Thoracic aorta (tissue), 2 donors: ENCODE measurements at regions not wholly inside any gene's neighbourhood (a gene's known extent, or its start where the extent isn't known, plus 50 kb on each side); places are given as distances from the start of the nearest gene placed in this dataset.
A peak's percentile ranks its signal among the peaks of the same experiment; 100 is the strongest.

Experiments
- ATAC-seq: fragments of 150-250 bp; one replicate; pipeline ENCODE4 v1.8.0; 2017; ENCODE audit warnings: low read depth; ENCODE audit not compliant: insufficient number of reproducible peaks, low FRiP score
- DNase-seq: peaks from one replicate; pipeline ENCODE4 v3.0.0-alpha.2; 2020; ENCODE audit warnings: low spot score
- H3K27ac ChIP-seq, 2 donors: fragments of 200-600 bp; sonication (generic); 1 replicate in 1 of 2; 2 replicates in 1 of 2; pipeline ENCODE4 v1.5.1; 2016; ENCODE audit warnings: mild to moderate bottlenecking in 2 of 2, moderate library complexity in 2 of 2
- H3K27me3 ChIP-seq: fragments of 200-600 bp; sonication (generic); replicated peaks from 2 replicates; pipeline ENCODE4 v1.6.0; 2016; ENCODE audit warnings: mild to moderate bottlenecking; ENCODE audit not compliant: insufficient read depth
- H3K36me3 ChIP-seq: fragments of 200-600 bp; sonication (generic); one replicate; pipeline ENCODE4 v1.5.1; 2016
- H3K4me1 ChIP-seq, 2 donors: fragments of 200-600 bp; sonication (generic); 1 replicate in 1 of 2; 2 replicates in 1 of 2; pipeline versions ENCODE4 v1.5.1 to v1.6.0; 2016; ENCODE audit warnings: low read depth in 2 of 2, mild to moderate bottlenecking in 1 of 2; ENCODE audit not compliant: control insufficient read depth in 1 of 2
- H3K4me3 ChIP-seq: fragments of 200-600 bp; sonication (generic); 2 replicates; pipeline ENCODE4 v1.5.1; 2016; ENCODE audit warnings: mild to moderate bottlenecking
- H3K9me3 ChIP-seq: fragments of 200-600 bp; sonication (generic); 2 replicates; pipeline ENCODE4 v1.5.1; 2016
- TF ChIP-seq, protein P1 (sequence below): fragments of 200-600 bp; sonication (generic); IDR thresholded peaks from one replicate; pipeline ENCODE4 v1.5.1; 2019; ENCODE audit warnings: antibody characterized with exemption

DNA sequence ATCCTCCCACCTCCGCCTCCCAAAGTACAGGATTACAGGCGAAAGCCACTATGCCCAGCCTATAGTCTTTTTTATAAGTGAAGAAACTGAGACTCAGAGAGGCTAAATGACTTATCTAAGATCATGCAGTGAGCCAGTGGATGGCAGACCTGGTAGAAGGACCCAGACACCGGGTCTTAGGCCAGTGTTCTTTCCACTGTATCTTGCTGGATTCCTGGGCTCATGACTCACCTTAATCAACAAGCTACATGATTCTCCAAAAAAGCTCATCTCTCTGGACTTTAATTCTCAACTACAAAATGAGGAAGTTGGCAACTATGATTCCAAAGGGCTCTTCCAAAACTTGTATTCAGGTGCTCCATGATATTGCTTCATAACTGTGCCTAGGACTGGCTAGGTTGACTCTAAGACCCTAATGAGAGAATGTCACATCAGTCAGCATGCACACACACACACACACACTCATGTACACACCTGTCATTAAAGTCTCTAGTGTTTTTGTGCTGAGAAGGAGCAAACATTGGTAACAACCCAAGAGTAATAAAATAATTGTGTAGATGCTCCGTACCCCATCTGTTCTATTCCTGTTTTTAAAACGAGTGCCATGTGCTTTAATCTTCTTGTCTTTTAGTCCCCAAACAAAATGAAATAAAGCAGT, 89.7 kb upstream of the SLC4A7 start:
- H3K27ac ChIP-seq, result peak overlapping the region in 1 of 2 donors; percentile 5
- no peak for DNase-seq
- no peaks in the 10 kb centered on the region for H3K9me3 ChIP-seq
- ATAC-seq, result no peak
- H3K4me3 ChIP-seq, result no peak overlapping the region
- H3K4me1 ChIP-seq, result peaks cover 25 to 58% of the 10 kb centered on the region in 2 donors
- H3K36me3 ChIP-seq, result no peaks in the 10 kb centered on the region
- H3K27me3 ChIP-seq, result no peaks in the 10 kb centered on the region
- TF ChIP-seq, protein P1, sequence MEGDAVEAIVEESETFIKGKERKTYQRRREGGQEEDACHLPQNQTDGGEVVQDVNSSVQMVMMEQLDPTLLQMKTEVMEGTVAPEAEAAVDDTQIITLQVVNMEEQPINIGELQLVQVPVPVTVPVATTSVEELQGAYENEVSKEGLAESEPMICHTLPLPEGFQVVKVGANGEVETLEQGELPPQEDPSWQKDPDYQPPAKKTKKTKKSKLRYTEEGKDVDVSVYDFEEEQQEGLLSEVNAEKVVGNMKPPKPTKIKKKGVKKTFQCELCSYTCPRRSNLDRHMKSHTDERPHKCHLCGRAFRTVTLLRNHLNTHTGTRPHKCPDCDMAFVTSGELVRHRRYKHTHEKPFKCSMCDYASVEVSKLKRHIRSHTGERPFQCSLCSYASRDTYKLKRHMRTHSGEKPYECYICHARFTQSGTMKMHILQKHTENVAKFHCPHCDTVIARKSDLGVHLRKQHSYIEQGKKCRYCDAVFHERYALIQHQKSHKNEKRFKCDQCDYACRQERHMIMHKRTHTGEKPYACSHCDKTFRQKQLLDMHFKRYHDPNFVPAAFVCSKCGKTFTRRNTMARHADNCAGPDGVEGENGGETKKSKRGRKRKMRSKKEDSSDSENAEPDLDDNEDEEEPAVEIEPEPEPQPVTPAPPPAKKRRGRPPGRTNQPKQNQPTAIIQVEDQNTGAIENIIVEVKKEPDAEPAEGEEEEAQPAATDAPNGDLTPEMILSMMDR, result no peak

DNA sequence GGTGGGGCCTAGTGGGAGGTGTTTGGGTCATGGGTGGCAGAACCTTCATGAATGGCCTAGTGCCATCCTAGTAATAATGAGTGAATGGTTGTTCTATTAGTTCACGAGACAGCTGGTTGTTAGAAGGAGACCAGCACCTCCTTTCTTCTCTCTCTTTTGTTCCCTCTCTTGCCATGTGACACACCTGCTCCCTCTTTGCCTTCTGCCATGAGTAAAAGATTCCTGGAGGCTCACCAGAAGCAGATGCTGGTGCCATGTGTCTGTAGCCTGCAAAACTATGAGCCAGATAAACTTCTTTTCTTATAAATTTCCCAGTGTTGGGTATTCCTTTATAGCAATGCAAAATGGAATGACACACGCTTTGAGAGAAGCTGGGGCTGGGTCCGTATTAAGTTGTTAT, 89.0 kb upstream of the SLC4A7 start:
- no peak overlapping the region for H3K4me3 ChIP-seq
- peaks cover 28 to 58% of the 10 kb centered on the region in 2 donors for H3K4me1 ChIP-seq
- TF ChIP-seq, protein P1, result no peak
- no peaks in the 10 kb centered on the region for H3K9me3 ChIP-seq
- DNase-seq, result no peak
- H3K36me3 ChIP-seq, result no peaks in the 10 kb centered on the region
- no peaks in the 10 kb centered on the region for H3K27me3 ChIP-seq
- H3K27ac ChIP-seq, result no peak overlapping the region
- no peak for ATAC-seq

GRCh38 chr3:27571345-27571744, 87.2 kb upstream of the SLC4A7 start:
- Histone ChIP-seq H3K36me3 (no peaks in the 10 kb centered on the region), H3K4me3 (no peak overlapping the region)

DNA sequence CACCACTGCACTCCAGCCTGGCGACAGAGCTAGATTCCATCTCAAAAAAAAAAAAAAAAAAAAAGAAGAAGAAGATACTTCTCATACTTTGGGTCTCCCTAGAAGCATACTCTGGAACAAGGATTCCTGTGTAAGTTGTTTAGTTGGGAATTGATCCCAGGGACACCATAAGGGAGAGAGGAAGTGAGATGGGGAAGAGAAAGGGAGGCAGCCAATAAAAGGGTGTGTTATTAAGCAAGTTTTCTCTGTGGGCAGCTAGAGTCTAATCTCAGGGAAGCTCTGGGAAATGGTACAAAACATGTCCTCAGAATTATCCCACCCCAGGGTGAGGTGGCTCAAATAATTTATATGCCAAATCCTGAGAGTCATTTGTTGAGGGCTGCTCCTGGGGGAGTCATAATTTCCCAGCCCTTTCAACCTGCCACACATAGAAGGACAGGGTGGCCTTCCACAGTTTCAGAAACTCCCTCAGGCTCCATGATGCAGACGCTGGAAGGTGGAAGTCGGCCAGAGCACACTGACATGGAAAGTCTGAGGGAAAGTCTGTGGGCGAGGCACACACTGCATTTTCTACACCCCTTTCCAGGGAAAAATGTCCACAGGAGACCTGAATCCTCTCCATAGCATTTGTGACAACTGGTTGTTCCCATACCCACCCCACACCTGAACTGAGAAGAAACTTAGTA, 86.4 kb upstream of the SLC4A7 start:
- no peaks in the 10 kb centered on the region for H3K9me3 ChIP-seq
- DNase-seq, result no peak
- no peaks in the 10 kb centered on the region for H3K36me3 ChIP-seq
- no peaks in the 10 kb centered on the region for H3K27me3 ChIP-seq
- H3K27ac ChIP-seq, result peak overlapping the region; percentile 76 to 80
- TF ChIP-seq, protein P1, result no peak
- H3K4me1 ChIP-seq, result peaks cover 19 to 44% of the 10 kb centered on the region in 2 donors
- ATAC-seq, result peak; percentile 63
- H3K4me3 ChIP-seq, result no peak overlapping the region

More at GRCh38 chr3:27571345-27571744, 87.2 kb upstream of the SLC4A7 start:
- Histone ChIP-seq H3K4me1 (peaks cover 19 to 45% of the 10 kb centered on the region in 2 donors), H3K9me3 (no peaks in the 10 kb centered on the region), H3K27ac (peak overlapping the region; percentile 76 to 80), H3K27me3 (no peaks in the 10 kb centered on the region)
- TF ChIP-seq, protein P1, result no peak
- DNase-seq (no peak), ATAC-seq (no peak)

DNA sequence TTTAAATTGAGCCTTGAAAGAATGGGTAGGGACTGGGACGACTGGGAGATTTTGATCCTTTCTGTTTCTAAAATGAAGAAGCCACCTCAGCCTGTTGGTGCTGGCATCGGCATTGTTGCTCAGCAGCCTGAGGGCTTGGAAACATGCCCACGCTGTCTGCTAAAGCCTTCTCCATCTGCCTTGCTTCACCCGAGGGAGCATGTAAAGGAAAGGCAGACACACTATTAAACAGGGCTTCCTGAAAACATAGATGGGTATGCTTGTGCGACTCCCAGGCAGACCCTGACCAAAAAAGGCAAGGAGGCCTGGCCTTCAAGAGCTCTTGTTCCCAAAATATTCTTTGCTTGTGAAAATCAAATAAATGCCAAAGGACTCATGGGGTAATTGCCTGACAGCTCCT, 84.2 kb upstream of the SLC4A7 start:
- H3K4me1 ChIP-seq, result peaks cover 19 to 54% of the 10 kb centered on the region in 2 donors
- peak overlapping the region; percentile 72 to 82 for H3K27ac ChIP-seq
- peak; percentile 23 for DNase-seq
- no peaks in the 10 kb centered on the region for H3K36me3 ChIP-seq
- TF ChIP-seq, protein P1, result no peak
- H3K27me3 ChIP-seq, result no peaks in the 10 kb centered on the region
- H3K9me3 ChIP-seq, result no peaks in the 10 kb centered on the region
- no peak overlapping the region for H3K4me3 ChIP-seq
- ATAC-seq, result no peak
